LNCAP (cell line): ENCODE measurements at regions not wholly inside any gene's neighbourhood (a gene's known extent, or its start where the extent isn't known, plus 50 kb on each side); places are given as distances from the start of the nearest gene placed in this dataset.

Experiments
- CTCF ChIP-seq: fragments of 450-650 bp; IDR thresholded peaks from 2 replicates; pipeline ENCODE4 v1.5.1; 2017; ENCODE audit warnings: mild to moderate bottlenecking

- TF ChIP-seq CTCF, result no peak
These were observed 1222.0 kb downstream of the ROBO1 start for GRCh38 chr3:78545827-78546226.
